ENCODE measurements at regions not wholly inside any gene's neighbourhood (a gene's known extent, or its start where the extent isn't known, plus 50 kb on each side); places are given as distances from the start of the nearest gene placed in this dataset.

GRCh38 chr4:130653842-130654241 is 1557.9 kb downstream of the C4orf33 start:
- TF ChIP-seq CTCF (IDR thresholded peaks at IDR 0.05) (no peak), ZFX (IDR thresholded peaks at IDR 0.05; ENCODE audit: borderline replicate concordance) (no peak)
- H3K27ac ChIP-seq = no peak overlapping the region

- no peak for TF ChIP-seq ZFX (IDR thresholded peaks at IDR 0.05; ENCODE audit: borderline replicate concordance)
- TF ChIP-seq CTCF (IDR thresholded peaks at IDR 0.05) = no peak
- no peak overlapping the region for H3K27ac ChIP-seq
Measured at GRCh38 chr4:130659320-130659719, 1563.4 kb downstream of the C4orf33 start.

- H3K27ac ChIP-seq = no peak overlapping the region
- TF ChIP-seq ZFX (IDR thresholded peaks at IDR 0.05; ENCODE audit: borderline replicate concordance) (no peak), CTCF (IDR thresholded peaks at IDR 0.05) (no peak)
Measured at GRCh38 chr4:130668859-130669258, 1572.9 kb downstream of the C4orf33 start.

- no peak overlapping the region for H3K27ac ChIP-seq
- TF ChIP-seq CTCF (IDR thresholded peaks at IDR 0.05) = no peak
- TF ChIP-seq ZFX (IDR thresholded peaks at IDR 0.05; ENCODE audit: borderline replicate concordance) = no peak
Measured at GRCh38 chr4:130675266-130675665, 1579.3 kb downstream of the C4orf33 start.

- TF ChIP-seq ZFX (IDR thresholded peaks at IDR 0.05; ENCODE audit: borderline replicate concordance) = no peak
- TF ChIP-seq CTCF (IDR thresholded peaks at IDR 0.05) = no peak
- H3K27ac ChIP-seq = no peak overlapping the region
Measured at GRCh38 chr4:130689181-130689580, 1593.2 kb downstream of the C4orf33 start.

- H3K27ac ChIP-seq = no peak overlapping the region
- TF ChIP-seq CTCF (IDR thresholded peaks at IDR 0.05) (no peak), ZFX (IDR thresholded peaks at IDR 0.05; ENCODE audit: borderline replicate concordance) (no peak)
Measured at GRCh38 chr4:130698251-130698650, 1602.3 kb downstream of the C4orf33 start.

GRCh38 chr4:130699004-130699403 is 1603.1 kb downstream of the C4orf33 start:
- H3K27ac ChIP-seq = no peak overlapping the region
- TF ChIP-seq CTCF (IDR thresholded peaks at IDR 0.05) (no peak), ZFX (IDR thresholded peaks at IDR 0.05; ENCODE audit: borderline replicate concordance) (no peak)
